Effector memory CD4-positive, alpha-beta T cell (primary cell): ENCODE measurements at regions not wholly inside any gene's neighbourhood (a gene's known extent, or its start where the extent isn't known, plus 50 kb on each side); places are given as distances from the start of the nearest gene placed in this dataset.

Source experiments
- DNase-seq, 3 donors: peaks; one replicate each; pipeline ENCODE4 v3.0.0-alpha.2; 2020
- H3K27ac ChIP-seq: 2 replicates; pipeline ENCODE4 v1.7.0; 2013; ENCODE audit warnings: mild to moderate bottlenecking, low read length, moderate library complexity; ENCODE audit not compliant: insufficient read depth, poor library complexity, severe bottlenecking
- H3K27me3 ChIP-seq: replicated peaks from 2 replicates; pipeline ENCODE4 v1.7.0; 2013; ENCODE audit warnings: mild to moderate bottlenecking, low read length; ENCODE audit not compliant: insufficient read depth, control insufficient read depth, poor library complexity, severe bottlenecking
- H3K36me3 ChIP-seq: 2 replicates; pipeline ENCODE4 v1.7.0; 2013; ENCODE audit warnings: mild to moderate bottlenecking, low read length, moderate library complexity; ENCODE audit not compliant: control insufficient read depth, insufficient read depth
- H3K4me1 ChIP-seq: 2 replicates; pipeline ENCODE4 v1.7.0; 2013; ENCODE audit warnings: low read length, mild to moderate bottlenecking; ENCODE audit not compliant: control insufficient read depth, insufficient read depth, poor library complexity, severe bottlenecking
- H3K4me3 ChIP-seq: 2 replicates; pipeline ENCODE4 v1.7.0; 2013; ENCODE audit warnings: low read length, low read depth, mild to moderate bottlenecking; ENCODE audit not compliant: insufficient read depth, poor library complexity, severe bottlenecking
- H3K9me3 ChIP-seq: 2 replicates; pipeline ENCODE4 v1.7.0; 2013; ENCODE audit warnings: mild to moderate bottlenecking, low read length, moderate library complexity; ENCODE audit not compliant: control insufficient read depth

DNA sequence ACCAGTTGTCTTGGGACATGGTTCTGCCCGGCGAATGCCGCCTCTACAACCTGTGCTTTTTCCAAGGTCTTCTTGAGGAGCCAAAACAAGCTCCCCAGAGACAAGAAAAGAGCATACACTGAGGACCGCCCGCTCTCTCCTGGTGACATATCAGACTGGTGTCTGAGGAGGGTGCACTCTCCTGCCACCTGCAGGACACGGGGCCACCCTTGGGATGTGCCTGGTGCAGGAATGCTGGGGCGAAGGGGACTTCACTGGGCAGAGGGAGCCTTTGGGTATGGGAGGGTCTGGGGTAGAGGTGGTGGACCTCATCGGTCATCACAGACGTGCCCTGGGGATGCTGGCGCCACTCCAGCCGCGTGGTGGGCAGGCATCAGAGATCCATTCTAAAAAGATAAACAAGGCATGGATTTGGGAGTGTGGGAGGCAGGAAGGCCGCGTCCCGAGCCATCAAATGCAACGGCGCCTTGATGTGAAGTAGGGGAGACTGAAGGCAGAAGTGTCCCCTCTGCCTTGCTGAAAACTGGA is 163.3 kb downstream of the CD83 start:
- Histone ChIP-seq H3K9me3 (no peaks in the 10 kb centered on the region), H3K4me3 (no peak overlapping the region), H3K4me1 (peaks cover 22% of the 10 kb centered on the region), H3K27me3 (no peaks in the 10 kb centered on the region), H3K36me3 (no peaks in the 10 kb centered on the region), H3K27ac (no peak overlapping the region)
- no peak for DNase-seq

DNA sequence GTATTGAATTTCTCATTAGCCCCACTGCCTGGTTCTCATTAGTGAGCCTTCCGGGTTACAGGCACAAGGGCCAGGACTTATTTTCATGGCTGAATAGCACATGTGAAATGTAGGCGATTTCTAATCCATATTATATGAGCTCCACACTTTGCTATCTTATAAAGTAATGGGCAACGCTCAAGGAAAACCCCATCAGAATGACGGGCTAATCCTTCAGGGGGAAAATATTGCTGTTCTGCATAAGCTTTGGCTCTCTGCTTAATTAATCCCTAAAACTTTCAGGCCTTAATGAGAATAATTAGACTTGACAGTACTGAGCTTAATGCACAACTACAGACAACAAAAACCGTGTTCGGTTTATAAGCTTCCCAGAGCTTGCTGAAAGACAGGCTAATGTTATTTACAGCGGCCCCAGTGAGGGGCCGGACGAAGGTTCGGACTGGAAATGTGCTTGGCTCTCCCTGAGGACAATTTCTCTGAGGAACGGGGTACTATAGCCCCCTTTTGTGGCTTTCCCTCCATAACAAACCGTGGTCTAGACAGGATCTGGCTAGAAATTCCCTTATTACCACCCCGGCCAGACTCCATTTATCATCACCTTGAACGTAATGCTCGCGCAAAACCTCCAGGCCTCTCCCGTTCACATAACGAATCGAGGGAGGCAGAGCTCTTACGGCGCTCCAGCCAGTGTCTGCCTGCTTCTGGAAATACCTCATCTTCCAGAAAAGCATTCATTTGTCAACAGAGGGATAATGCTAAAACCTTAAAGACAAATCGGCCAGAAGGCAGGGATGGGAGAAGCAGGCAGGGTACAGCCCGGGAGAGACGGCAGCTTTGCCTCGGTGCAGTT is 164.5 kb downstream of the CD83 start:
- DNase-seq, result no peak

DNA sequence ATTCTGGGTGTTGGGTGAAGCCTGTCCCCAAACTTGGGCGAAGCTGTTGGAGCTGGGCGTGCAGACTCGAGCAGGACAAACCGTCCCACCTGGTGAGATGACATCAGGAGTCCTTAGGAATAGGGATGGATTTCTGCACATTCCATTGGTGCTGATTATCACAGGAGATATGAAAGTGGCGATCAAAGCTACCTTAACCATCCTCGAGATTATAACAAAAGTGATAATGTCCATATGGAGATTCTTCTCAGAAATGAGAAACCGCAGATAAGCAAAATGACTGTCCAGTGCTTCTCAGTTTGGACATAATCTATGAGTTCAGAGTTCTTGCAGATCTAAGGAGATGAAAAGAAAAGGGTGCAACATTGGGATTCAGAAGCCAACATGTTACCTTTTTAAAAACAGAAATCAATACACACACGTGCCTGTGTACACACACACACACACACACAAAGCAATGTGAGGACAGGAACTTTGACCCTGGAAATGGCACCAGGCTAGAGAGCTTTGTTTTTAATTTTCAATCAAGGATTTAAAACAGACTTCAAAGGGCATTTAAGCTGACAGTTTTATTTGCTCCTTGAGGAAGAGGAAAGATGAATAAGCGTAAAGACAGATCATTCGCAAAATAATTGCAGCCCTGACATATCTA is 165.4 kb downstream of the CD83 start:
- no peaks in the 10 kb centered on the region for H3K36me3 ChIP-seq
- H3K27me3 ChIP-seq, result no peaks in the 10 kb centered on the region
- H3K4me1 ChIP-seq, result peaks cover 2% of the 10 kb centered on the region
- H3K9me3 ChIP-seq, result no peaks in the 10 kb centered on the region
- H3K27ac ChIP-seq, result no peak overlapping the region
- no peak for DNase-seq
- H3K4me3 ChIP-seq, result no peak overlapping the region

More for the DNA sequence above, 164.5 kb downstream of the CD83 start:
- Histone ChIP-seq H3K27ac (no peak overlapping the region), H3K4me1 (peaks cover 11% of the 10 kb centered on the region), H3K9me3 (no peaks in the 10 kb centered on the region), H3K4me3 (no peak overlapping the region), H3K27me3 (no peaks in the 10 kb centered on the region), H3K36me3 (no peaks in the 10 kb centered on the region)

DNA sequence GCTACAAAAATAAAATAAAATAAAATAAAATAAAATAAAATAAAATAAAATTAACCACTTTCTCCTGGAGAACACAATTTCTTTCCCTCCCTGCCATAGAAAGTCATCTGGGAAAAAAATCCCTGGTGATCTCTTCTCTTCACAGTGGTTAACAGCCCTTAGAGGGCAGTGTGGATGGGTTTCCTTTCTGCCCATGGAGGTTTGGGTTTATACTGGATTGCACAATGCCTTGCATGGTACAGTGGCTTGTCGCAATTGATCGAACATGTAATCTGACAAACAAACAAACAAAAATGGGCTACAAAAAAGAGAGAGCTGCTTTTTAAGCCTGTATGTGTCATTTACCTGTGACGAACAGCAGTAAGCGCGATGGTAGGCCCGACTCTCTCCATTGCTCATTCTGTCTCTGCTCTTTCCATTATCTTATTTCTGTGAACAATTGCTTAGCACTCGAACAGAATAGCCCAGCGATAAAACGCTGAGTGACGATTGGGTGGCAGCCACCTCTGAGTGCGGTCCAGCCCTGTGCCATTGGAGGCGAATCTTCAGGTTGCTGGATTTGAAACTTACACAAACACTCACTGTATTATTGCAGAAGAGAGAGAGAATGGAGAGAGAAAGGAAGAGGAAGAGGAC is 166.1 kb downstream of the CD83 start:
- Histone ChIP-seq H3K27me3 (no peaks in the 10 kb centered on the region), H3K4me3 (no peak overlapping the region), H3K4me1 (no peaks in the 10 kb centered on the region), H3K36me3 (no peaks in the 10 kb centered on the region), H3K27ac (no peak overlapping the region), H3K9me3 (no peaks in the 10 kb centered on the region)
- no peak for DNase-seq

DNA sequence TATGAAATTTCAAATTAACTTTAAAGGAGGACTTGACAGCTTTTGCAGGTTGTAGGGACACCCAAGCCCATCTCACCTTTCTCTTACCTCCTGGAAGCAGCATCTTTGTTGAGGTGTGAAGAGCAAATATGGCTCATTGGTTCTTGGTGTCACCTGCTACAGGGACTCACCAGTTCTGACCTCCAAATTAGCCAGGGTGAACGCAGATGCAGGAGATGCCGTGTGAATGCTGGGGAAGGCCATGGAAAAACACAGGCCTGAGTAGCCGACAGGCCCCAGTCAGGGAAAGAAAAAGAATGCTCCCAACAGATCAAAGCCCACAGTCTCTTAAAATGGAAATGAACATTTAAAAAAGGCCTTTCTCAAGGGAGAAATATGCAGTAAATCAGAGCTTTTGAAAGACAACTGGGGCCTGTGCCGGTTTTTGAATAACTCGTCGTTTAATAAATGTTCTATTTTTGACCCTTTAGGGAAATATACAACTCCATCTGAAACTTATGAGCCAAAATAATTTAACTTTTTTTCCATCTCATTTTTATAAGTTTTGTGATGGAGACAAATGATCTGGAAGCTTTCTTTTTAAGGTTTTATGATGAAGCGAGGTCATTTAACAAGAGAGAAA is 167.5 kb downstream of the CD83 start:
- Histone ChIP-seq H3K9me3 (no peaks in the 10 kb centered on the region), H3K4me3 (no peak overlapping the region), H3K4me1 (no peaks in the 10 kb centered on the region), H3K27me3 (no peaks in the 10 kb centered on the region), H3K36me3 (no peaks in the 10 kb centered on the region), H3K27ac (no peak overlapping the region)
- no peak for DNase-seq

DNA sequence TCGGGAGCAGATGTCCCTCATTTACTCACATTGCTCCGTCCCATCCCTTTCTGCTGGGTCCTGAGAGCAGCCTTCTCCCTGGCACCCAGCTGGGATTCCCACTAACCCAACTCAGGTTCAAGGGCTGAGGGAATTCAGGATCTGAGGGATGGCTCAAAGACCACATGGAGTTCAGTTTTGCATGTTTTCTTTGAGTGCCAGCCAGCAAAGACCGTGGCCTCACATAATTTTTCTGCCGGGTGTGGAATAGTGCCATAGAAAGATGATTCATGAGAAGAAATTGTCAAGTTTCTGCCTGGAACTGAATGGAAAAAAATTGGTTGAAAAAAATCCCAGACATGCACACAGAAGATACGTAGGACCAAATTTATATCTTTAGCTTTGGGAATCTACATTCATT is 168.6 kb downstream of the CD83 start:
- H3K36me3 ChIP-seq, result no peaks in the 10 kb centered on the region
- H3K27ac ChIP-seq, result no peak overlapping the region
- H3K9me3 ChIP-seq, result no peaks in the 10 kb centered on the region
- no peak overlapping the region for H3K4me3 ChIP-seq
- DNase-seq, result no peak
- H3K4me1 ChIP-seq, result no peaks in the 10 kb centered on the region
- H3K27me3 ChIP-seq, result no peaks in the 10 kb centered on the region

DNA sequence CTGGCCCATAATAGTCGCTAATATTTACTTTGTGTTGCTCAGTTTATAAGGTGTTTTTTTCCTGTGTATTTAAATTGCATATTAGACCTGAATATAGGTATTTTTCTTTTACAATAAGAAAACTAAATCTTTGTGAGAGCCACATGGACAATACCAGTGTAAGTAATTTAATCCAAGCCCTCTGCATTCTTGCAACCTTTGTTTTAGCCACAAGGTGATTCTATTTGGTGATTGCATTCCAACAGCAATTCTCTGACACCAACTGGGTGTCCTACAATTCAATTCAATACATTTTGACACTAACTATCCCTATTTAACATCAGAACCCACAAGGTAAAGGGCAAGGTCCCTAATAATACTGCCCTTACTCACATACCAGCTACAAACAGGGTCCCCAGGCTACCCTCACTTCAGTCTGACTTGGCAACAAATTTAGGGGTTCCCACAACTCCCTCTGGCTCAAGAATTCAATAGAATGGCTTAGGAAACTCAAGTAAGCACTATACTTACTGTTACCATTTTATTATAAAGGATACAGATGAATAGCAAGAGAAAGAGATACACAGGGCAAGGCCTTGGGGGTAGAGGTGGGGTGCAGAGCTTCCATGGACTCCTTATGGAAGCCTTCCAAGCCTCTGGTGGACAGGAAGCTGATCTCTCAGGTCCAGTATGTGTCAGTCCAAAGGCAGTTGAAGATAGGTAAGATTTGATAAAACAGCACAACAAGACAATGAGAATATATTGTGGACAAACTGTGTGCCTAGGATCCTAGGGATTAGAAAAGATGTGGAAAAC is 169.3 kb downstream of the CD83 start:
- H3K27ac ChIP-seq, result no peak overlapping the region

DNA sequence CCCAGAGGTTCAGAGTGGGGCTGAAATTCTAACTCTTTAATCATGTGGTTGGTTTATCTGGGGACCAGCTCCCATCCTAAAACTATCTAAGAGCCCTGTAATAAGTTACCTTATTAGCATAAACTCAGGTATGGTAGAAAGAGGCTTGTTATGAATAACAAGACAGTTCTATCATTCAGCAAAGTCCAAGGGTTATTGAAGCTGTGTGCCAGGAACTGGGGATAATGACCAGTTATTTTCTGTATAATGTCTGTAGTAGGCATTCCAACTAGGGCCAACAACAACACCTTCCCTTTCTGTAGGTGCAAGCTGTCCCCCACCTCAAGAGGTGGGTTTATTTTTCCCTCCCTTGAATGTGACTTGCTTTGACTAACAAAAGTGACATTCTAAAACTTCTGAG is 170.1 kb downstream of the CD83 start:
- no peaks in the 10 kb centered on the region for H3K9me3 ChIP-seq
- no peak for DNase-seq
- H3K36me3 ChIP-seq, result no peaks in the 10 kb centered on the region
- no peaks in the 10 kb centered on the region for H3K27me3 ChIP-seq
- H3K4me3 ChIP-seq, result no peak overlapping the region
- no peak overlapping the region for H3K27ac ChIP-seq
- H3K4me1 ChIP-seq, result no peaks in the 10 kb centered on the region

More for the DNA sequence above, 169.3 kb downstream of the CD83 start:
- DNase-seq, result no peak
- no peaks in the 10 kb centered on the region for H3K9me3 ChIP-seq
- no peaks in the 10 kb centered on the region for H3K36me3 ChIP-seq
- no peaks in the 10 kb centered on the region for H3K4me1 ChIP-seq
- no peaks in the 10 kb centered on the region for H3K27me3 ChIP-seq
- H3K4me3 ChIP-seq, result no peak overlapping the region

DNA sequence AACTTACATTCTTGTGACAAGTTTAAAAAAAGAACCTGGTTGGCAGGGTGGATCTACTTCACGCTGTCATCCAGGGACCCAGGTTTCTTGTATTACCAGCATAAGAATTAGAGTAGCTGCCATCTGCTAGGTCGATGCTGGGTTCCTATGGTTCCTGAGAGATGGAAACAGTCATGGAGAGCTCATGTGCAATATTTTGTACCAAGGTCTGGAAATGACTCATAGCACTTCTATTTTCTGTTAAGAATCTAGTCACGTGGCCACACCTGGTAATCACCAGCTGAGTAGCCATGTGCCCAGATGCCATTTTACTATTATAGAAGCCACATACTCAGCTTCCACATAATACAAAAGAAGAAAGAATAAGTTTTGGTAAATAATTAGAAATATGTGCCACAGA is 171.3 kb downstream of the CD83 start:
- H3K4me3 ChIP-seq, result no peak overlapping the region
- no peaks in the 10 kb centered on the region for H3K27me3 ChIP-seq
- H3K36me3 ChIP-seq, result no peaks in the 10 kb centered on the region
- H3K9me3 ChIP-seq, result no peaks in the 10 kb centered on the region
- H3K4me1 ChIP-seq, result no peaks in the 10 kb centered on the region
- no peak for DNase-seq
- no peak overlapping the region for H3K27ac ChIP-seq
